HG03135 (cell line): ENCODE measurements at regions not wholly inside any gene's neighbourhood (a gene's known extent, or its start where the extent isn't known, plus 50 kb on each side); places are given as distances from the start of the nearest gene placed in this dataset.

Experiments used
- ATAC-seq: cut with Tn5 transposase; IDR thresholded peaks from one replicate; pipeline ENCODE4 v1.9.1; 2021; ENCODE audit warnings: mild to moderate bottlenecking, moderate library complexity; ENCODE audit not compliant: unreplicated experiment

- no peak for ATAC-seq
Observed at GRCh38 chrX:7235071-7235470, 87.1 kb upstream of the PUDP start.

DNA sequence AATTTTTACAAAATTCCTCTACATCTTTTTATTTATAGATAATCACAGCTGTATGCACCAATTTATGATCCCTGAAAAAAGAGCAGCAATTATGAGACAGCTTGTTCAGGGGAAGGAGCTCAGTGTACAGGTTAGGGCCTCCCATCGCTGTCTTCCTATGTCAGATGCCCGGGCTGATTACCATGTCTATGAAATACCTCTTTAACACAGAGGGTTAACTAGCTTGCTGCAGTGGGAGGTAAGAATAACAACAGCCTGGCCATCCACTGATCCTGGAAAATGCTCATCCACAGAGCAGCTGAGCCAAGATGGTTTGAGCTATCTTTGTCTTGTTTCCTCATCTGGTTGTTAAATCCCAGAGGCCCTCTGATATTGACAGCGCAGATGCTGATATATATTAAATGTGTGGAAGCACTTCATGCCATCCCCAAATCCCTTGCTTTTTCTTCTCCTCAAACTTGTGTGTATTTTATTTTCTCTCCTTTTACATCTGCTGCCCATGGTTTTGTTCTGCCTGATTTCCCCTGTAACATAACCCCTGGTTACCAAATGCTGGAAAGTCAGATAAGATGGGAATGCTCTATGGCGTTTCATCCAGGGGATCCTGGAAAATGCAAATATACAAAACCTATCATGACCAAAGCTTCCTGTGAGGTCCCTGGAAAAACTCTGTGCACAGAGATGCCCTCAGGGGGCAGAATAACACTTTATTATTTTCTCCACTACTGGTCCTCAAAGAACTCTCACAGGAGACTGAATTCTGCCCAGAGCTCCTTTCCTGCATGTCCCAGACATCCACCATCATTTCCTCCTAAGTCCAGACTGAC, 85.8 kb upstream of the PUDP start:
- ATAC-seq, result no peak

DNA sequence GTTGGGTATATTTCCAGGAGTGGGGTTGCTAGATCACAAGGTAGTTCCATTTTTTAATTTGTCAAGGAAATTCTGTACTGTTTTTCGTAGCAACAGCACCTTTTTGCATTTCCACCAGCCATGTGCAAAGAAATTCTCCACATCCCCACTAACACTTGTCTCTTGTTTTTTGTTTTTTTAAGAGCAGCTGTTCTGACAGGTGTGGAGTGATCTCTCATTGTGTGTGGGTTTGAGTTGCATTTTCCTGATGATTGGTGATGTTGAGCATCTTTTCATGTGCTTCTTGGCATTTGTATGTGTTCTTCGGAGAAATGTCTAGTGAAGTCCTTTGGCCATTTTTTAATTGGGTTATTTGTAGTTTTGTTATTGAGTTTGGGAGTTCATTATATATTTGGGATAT, 80.3 kb upstream of the PUDP start:
- no peak for ATAC-seq

- ATAC-seq, result no peak
Observed at GRCh38 chrX:7225338-7225737, 77.4 kb upstream of the PUDP start.

- ATAC-seq, result no peak
Observed at GRCh38 chrX:7223271-7223670, 75.3 kb upstream of the PUDP start.

DNA sequence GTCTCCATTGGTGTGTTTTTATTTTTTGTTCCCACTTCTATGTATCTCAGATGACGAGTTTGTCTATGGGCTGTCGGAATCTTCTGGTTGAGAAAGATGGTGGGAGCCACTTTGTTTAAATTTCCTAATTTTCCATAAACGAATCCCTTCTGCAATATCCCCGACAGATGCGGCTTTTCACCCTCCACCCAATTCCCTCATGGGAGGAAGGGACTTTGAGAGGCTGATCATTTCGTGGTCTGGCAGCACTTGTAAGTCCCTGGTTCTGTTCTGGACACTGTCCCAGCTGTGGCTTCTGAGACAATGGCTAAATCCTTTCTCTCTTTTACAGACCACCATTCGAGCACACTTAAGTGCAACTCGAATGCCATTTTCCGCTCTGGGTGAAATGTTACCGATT, 72.2 kb upstream of the PUDP start:
- ATAC-seq, result no peak

DNA sequence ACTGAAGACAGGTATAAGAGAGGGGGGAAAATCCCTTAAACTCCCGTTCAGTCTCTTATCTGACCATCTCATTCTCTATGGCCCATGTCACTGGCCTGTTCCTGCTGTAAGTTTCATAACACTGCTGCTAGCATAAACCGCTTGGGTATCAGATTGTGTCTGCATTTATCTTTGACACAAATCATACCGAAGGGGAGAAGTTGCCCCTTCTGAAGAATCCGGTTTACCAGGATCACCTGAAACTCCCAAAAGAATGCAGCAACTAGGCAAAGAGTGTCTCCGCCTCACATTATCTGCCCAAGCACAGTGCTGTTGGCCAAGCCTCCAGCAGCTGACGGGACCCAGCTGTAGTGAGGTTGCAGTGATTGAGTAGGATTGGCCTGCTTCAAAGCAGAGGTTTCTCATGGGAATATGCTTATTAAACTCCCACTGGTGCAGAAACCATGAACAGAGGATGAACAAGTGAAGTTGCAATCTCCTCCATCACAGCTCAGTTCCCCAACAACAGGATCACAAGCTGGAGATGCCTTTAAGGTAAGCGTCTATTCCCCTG, 71.3 kb upstream of the PUDP start:
- ATAC-seq, result no peak

DNA sequence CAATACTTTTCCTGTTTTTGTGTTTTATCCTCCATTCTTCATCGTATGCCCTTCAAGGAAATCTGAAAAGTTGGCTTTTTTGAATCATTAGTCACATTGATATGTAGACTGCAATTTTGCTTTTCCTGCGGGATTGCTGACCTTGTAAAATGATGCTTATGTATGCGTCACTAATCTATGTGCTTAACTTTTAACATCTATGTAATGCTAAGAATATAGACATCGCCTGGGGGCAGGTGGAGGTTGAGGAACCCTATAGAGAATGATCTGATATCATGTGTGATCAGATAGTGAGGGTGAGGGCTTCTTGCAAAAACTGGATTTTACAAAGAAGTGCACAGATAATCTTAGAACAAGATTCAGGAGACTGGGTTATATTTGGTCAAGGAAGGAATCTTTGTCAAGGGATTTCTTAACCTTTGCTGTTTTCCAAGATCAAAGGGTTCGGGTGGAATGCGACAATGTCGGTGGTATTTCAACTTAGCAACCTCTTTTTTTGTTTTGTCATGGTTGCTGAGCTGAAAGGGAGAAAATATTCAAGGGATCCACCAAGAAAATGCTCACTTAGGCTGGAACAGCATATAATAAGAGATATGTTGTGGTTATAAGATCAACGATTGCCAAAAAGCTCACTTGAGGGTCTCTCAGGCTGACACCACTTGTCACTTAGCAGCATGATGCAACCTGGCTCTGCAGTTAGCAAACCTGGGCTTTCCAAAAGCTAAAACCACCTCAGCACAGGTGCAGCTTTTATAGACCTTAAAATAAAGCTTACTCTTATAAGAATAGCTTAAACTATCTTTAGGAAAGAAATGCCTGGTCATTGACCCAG, 70.6 kb upstream of the PUDP start:
- ATAC-seq, result no peak

DNA sequence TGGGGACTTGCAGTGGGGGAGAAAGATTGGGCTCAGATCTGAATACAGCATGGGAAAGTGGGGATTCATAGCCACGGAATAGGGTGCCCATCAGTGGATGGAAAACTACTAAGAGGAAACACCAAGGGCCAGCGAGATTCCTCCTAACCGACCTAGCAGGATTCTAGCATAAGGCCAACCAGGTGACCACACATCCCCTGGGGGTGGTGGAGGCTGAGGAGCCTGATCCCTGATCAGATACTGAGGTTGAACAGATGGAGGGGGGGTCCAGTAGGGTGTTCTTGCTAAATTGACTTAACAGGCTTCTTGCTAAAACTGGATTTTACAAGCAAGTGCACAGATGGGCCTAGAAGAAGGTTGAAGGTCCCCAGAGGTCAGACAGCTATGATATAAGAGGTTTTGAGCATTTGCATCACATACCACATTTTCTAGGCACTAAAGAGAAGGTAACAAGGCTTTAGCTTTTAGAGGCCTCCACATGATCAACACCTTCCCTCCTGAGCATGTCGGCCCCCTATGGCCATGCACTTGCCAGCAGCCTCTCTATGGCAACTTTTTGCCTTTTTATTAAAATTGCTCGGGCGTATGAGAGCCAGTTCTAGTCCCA, 69.1 kb upstream of the PUDP start:
- no peak for ATAC-seq

DNA sequence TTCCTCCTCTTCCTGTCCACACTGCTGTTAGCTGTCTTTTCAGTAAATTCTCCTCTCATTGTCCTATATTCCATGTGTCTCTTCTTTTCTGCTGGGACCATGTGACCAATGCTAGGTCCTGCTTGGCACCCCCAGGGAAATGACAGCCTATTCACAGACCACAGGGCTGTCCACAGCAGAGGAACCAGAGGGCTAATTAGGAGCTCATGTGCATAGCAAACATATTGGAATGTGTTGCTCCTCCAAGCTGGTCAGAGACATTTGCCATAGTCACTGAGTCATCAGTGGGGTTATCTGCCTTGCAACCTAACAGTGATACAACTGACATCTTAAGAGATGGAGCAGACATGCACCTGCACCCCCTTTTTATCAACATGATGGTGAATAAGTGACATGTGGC, 67.9 kb upstream of the PUDP start:
- ATAC-seq, result no peak

GRCh38 chrX:7214251-7214650, 66.3 kb upstream of the PUDP start:
- no peak for ATAC-seq

- ATAC-seq, result no peak
Observed at GRCh38 chrX:7205037-7205577, 57.2 kb upstream of the PUDP start.

DNA sequence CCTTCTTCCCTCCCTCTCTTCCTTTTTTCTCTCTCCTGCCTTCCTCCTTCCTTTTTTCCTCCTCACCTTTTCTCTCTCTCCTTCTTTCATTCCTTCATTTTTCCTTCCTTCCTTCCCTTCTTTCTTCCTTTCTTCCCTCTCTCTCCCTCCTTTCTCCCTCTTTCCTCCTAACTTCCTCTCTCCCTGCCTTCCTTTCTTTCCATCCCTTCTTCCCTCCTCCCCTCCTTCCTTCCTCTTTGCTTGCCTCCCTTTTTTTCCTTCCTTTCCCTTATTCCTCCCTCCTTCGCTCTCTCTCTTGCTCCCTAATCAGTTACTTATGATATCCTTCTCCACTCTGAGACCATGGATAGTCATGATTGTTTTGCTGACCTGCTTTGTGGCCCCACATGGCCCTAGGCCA, 56.7 kb upstream of the PUDP start:
- ATAC-seq, result no peak

GRCh38 chrX:7202206-7202605, 54.3 kb upstream of the PUDP start:
- no peak for ATAC-seq

- no peak for ATAC-seq
Observed at GRCh38 chrX:7201496-7201895, 53.5 kb upstream of the PUDP start.

- ATAC-seq, result no peak
Observed at GRCh38 chrX:7198499-7198898, 50.5 kb upstream of the PUDP start.
